A549 (cell line): ENCODE measurements at regions not wholly inside any gene's neighbourhood (a gene's known extent, or its start where the extent isn't known, plus 50 kb on each side); places are given as distances from the start of the nearest gene placed in this dataset.

Experiments used
- ATAC-seq, 2 experiments: fragments of 200-7000 bp in 1 of 2; fragments of >200 bp in 1 of 2; cut with Nextera tagmentation in 1 of 2; cut with Tn5 transposase in 1 of 2; 3 replicates each; pipeline versions ENCODE4 v1.8.0 to v1.9.1; 2018 to 2020; ENCODE audit warnings: mild to moderate bottlenecking in 1 of 2, moderate library complexity in 1 of 2
- CTCF ChIA-PET: fragments of 300-600 bp; sonication (Branson Sonifier 250); formaldehyde crosslinking; extraction: SDS; loops from one replicate; lab custom pipeline; 2021; ENCODE audit warnings: antibody characterized with exemption, inconsistent platforms; lab: Yijun Ruan, JAX
- POLR2A ChIA-PET: fragments of 350-600 bp; formaldehyde crosslinking; extraction: SDS; loops from one replicate; lab custom pipeline; 2021; ENCODE audit warnings: antibody characterized with exemption, inconsistent platforms; lab: Yijun Ruan, JAX
- DNase-seq, 2 experiments: peaks; one replicate each; pipeline versions ENCODE4 v3.0.0 to v3.0.0-alpha.2; 2011 to 2016; ENCODE audit warnings: low read depth in 1 of 2, low spot score in 1 of 2
- FAIRE-seq: peaks from 2 replicates; lab custom pipeline; 2011; peaks lifted over from hg19 to GRCh38; lab: Jason Lieb, UNC
- H3K27ac ChIP-seq, 2 experiments: fragments of >200 bp; sonication (Bioruptor Twin); formaldehyde crosslinking; 3 replicates each; pipeline ENCODE4 v1.5.1; 2016 to 2017
- H3K4me1 ChIP-seq: fragments of >200 bp; sonication (Bioruptor Twin); formaldehyde crosslinking; 3 replicates; pipeline ENCODE4 v1.6.1; 2016
- H3K4me2 ChIP-seq: fragments of >200 bp; sonication (Bioruptor Twin); formaldehyde crosslinking; 3 replicates; pipeline ENCODE4 v1.6.1; 2016
- H3K4me3 ChIP-seq: fragments of >200 bp; sonication (Bioruptor Twin); formaldehyde crosslinking; 3 replicates; pipeline ENCODE4 v1.5.1; 2016
- H3K9me3 ChIP-seq: fragments of >200 bp; sonication (Bioruptor Twin); formaldehyde crosslinking; 3 replicates; pipeline ENCODE4 v1.6.1; 2016
- ATOH8 ChIP-seq: fragments of 250-450 bp; sonication (Bioruptor Pico); IDR thresholded peaks from 2 replicates; pipeline ENCODE4 v1.5.0; 2020; ENCODE audit warnings: low read depth, mild to moderate bottlenecking, moderate library complexity
- CHD4 ChIP-seq: fragments of 200-600 bp; sonication (generic); IDR thresholded peaks from 2 replicates; pipeline ENCODE4 v1.6.1; 2016; ENCODE audit warnings: antibody characterized with exemption, mild to moderate bottlenecking, borderline replicate concordance
- E2F6 ChIP-seq: IDR thresholded peaks from 2 replicates; pipeline ENCODE4 v1.6.1; 2012; ENCODE audit warnings: low read depth, borderline replicate concordance
- EP300 ChIP-seq, 2 experiments: fragments of >200 bp; sonication (Bioruptor Twin); formaldehyde crosslinking; IDR thresholded peaks; 2 replicates in 1 of 2; 3 replicates in 1 of 2; pipeline ENCODE4 v1.6.1; 2016 to 2017
- FOSL2 ChIP-seq, 2 experiments: fragments of 450-650 bp in 1 of 2; fragments of >200 bp in 1 of 2; sonication (Bioruptor Twin) in 1 of 2; formaldehyde crosslinking; IDR thresholded peaks; 2 replicates each; pipeline versions ENCODE4 v1.5.0 to v1.6.1; 2016 to 2020; ENCODE audit warnings: mild to moderate bottlenecking in 1 of 2, moderate library complexity in 1 of 2
- GATA3 ChIP-seq: IDR thresholded peaks from 2 replicates; pipeline ENCODE4 v1.6.1; 2012; ENCODE audit warnings: borderline replicate concordance
- HEYL ChIP-seq: fragments of 250-450 bp; sonication (Bioruptor Pico); IDR thresholded peaks from 2 replicates; pipeline ENCODE4 v1.8.0; 2021; ENCODE audit warnings: mild to moderate bottlenecking, moderate library complexity
- HOXB5 ChIP-seq: fragments of 250-450 bp; sonication (Bioruptor Pico); IDR thresholded peaks from 2 replicates; pipeline ENCODE4 v1.5.0; 2020; ENCODE audit warnings: mild to moderate bottlenecking, moderate library complexity
- JUN ChIP-seq, 2 experiments: fragments of >200 bp; sonication (Bioruptor Twin); formaldehyde crosslinking; IDR thresholded peaks; 2 replicates in 1 of 2; 3 replicates in 1 of 2; pipeline ENCODE4 v1.6.1; 2016 to 2017
- JUNB ChIP-seq: fragments of >200 bp; sonication (Bioruptor Twin); formaldehyde crosslinking; IDR thresholded peaks from 2 replicates; pipeline ENCODE4 v1.6.1; 2016
- KDM1A ChIP-seq: fragments of 200-600 bp; sonication (generic); IDR thresholded peaks from 2 replicates; pipeline ENCODE4 v1.6.1; 2016; ENCODE audit warnings: low read depth, mild to moderate bottlenecking
- KDM5A ChIP-seq: fragments of 200-600 bp; sonication (generic); IDR thresholded peaks from 2 replicates; pipeline ENCODE4 v1.6.1; 2016; ENCODE audit warnings: antibody characterized with exemption, mild to moderate bottlenecking
- MAZ ChIP-seq: fragments of 150-350 bp; IDR thresholded peaks from 2 replicates; pipeline ENCODE4 v1.6.1; 2014; ENCODE audit warnings: antibody characterized with exemption, low read depth, low read length, borderline replicate concordance
- PBX3 ChIP-seq: IDR thresholded peaks from 2 replicates; pipeline ENCODE4 v1.6.1; 2012
- PHF8 ChIP-seq: fragments of 200-600 bp; sonication (generic); IDR thresholded peaks from 2 replicates; pipeline ENCODE4 v1.6.1; 2016; ENCODE audit warnings: low read depth, mild to moderate bottlenecking, antibody characterized with exemption, moderate library complexity, borderline replicate concordance
- POLR2A ChIP-seq: IDR thresholded peaks from 2 replicates; pipeline ENCODE4 v1.6.1; 2012; ENCODE audit warnings: mild to moderate bottlenecking, low read length
- RCOR1 ChIP-seq: fragments of 150-350 bp; IDR thresholded peaks from 2 replicates; pipeline ENCODE4 v1.6.1; 2014; ENCODE audit warnings: antibody characterized with exemption, low read length, low read depth
- RFX5 ChIP-seq: fragments of 450-650 bp; IDR thresholded peaks from 2 replicates; pipeline ENCODE4 v1.7.1; 2014; ENCODE audit warnings: antibody characterized with exemption, mild to moderate bottlenecking, moderate library complexity
- SREBF2 ChIP-seq: fragments of 450-650 bp; IDR thresholded peaks from 2 replicates; pipeline ENCODE4 v1.6.1; 2014; ENCODE audit warnings: mild to moderate bottlenecking, moderate library complexity
- ZC3H11A ChIP-seq: fragments of 450-650 bp; IDR thresholded peaks from 2 replicates; pipeline ENCODE4 v1.6.1; 2014; ENCODE audit warnings: antibody characterized with exemption, mild to moderate bottlenecking
- ZFP36 ChIP-seq: fragments of 450-650 bp; IDR thresholded peaks from 2 replicates; pipeline ENCODE4 v1.6.1; 2014; ENCODE audit warnings: borderline replicate concordance; ENCODE audit not compliant: partially characterized antibody
- ZNF302 ChIP-seq: fragments of 250-450 bp; sonication (Bioruptor Pico); IDR thresholded peaks from 2 replicates; pipeline ENCODE4 v1.9.0; 2021; ENCODE audit warnings: inconsistent platforms, mild to moderate bottlenecking, moderate library complexity
- ZSCAN20 ChIP-seq: fragments of 250-450 bp; sonication (Bioruptor Pico); IDR thresholded peaks from 2 replicates; pipeline ENCODE4 v1.8.0; 2022; ENCODE audit warnings: mild to moderate bottlenecking, moderate library complexity
- WGBS: methylation state at CpG from one replicate; pipeline ENCODE4 v1.1.6; 2017; ENCODE audit errors: missing lambda C conversion rate; 5-methylcytosine and 5-hydroxymethylcytosine counted together
- TF ChIP-seq, protein P1 (sequence below): fragments of 250-450 bp; sonication (Bioruptor Pico); IDR thresholded peaks from 2 replicates; pipeline ENCODE4 v1.5.0; 2021; ENCODE audit warnings: mild to moderate bottlenecking, moderate library complexity, borderline replicate concordance
- TF ChIP-seq, protein P2 (sequence below): fragments of 200-600 bp; sonication (generic); IDR thresholded peaks from 2 replicates; pipeline ENCODE4 v1.6.1; 2016; ENCODE audit warnings: antibody characterized with exemption, mild to moderate bottlenecking, moderate library complexity
- TF ChIP-seq, protein P3 (sequence below): fragments of 450-650 bp; IDR thresholded peaks from 2 replicates; pipeline ENCODE4 v1.6.1; 2014; ENCODE audit warnings: antibody characterized with exemption
- TF ChIP-seq, protein P4 (sequence below): fragments of >200 bp; sonication (Bioruptor Twin); formaldehyde crosslinking; IDR thresholded peaks from 2 replicates; pipeline ENCODE4 v1.6.1; 2016

- DNase-seq (no peak), FAIRE-seq (no peak), ATAC-seq (no peak)
- Histone ChIP-seq H3K4me2 (no peak overlapping the region), H3K4me3 (no peak overlapping the region), H3K9me3 (no peaks in the 10 kb centered on the region), H3K27ac (no peak overlapping the region), H3K4me1 (no peaks in the 10 kb centered on the region)
- ChIA-PET CTCF (no interaction called here), POLR2A (no interaction called here)
- WGBS = 82% methylated on average over 1 of the region's 1 CpG
- TF ChIP-seq MAZ = no peak
- TF ChIP-seq JUNB = no peak
- no peak for TF ChIP-seq POLR2A
- TF ChIP-seq SREBF2 = no peak
- no peak for TF ChIP-seq HEYL
- no peak for TF ChIP-seq FOSL2 (IDR thresholded peaks at IDR 0.05)
- no peak for TF ChIP-seq FOSL2 (CRISPR knock-in tag; IDR thresholded peaks at IDR 0.05)
- no peak for TF ChIP-seq ZSCAN20 (CRISPR knock-in tag)
- no peak for TF ChIP-seq JUN (IDR thresholded peaks at IDR 0.05)
- no peak for TF ChIP-seq RCOR1
- no peak for TF ChIP-seq ZFP36
- no peak for TF ChIP-seq GATA3
- TF ChIP-seq RFX5 = no peak
- no peak for TF ChIP-seq ZC3H11A
- TF ChIP-seq, protein P1, sequence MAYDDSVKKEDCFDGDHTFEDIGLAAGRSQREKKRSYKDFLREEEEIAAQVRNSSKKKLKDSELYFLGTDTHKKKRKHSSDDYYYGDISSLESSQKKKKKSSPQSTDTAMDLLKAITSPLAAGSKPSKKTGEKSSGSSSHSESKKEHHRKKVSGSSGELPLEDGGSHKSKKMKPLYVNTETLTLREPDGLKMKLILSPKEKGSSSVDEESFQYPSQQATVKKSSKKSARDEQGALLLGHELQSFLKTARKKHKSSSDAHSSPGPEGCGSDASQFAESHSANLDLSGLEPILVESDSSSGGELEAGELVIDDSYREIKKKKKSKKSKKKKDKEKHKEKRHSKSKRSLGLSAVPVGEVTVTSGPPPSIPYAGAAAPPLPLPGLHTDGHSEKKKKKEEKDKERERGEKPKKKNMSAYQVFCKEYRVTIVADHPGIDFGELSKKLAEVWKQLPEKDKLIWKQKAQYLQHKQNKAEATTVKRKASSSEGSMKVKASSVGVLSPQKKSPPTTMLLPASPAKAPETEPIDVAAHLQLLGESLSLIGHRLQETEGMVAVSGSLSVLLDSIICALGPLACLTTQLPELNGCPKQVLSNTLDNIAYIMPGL (CRISPR knock-in tag) = no peak
- TF ChIP-seq KDM5A = no peak
- TF ChIP-seq EP300 (IDR thresholded peaks at IDR 0.05) = no peak
- TF ChIP-seq ATOH8 (CRISPR knock-in tag) = no peak
- no peak for TF ChIP-seq PBX3
- TF ChIP-seq KDM1A = no peak
- no peak for TF ChIP-seq ZNF302 (CRISPR knock-in tag)
These were observed 519.1 kb downstream of the MDFIC start for GRCh38 chr7:115441033-115441432.

DNA sequence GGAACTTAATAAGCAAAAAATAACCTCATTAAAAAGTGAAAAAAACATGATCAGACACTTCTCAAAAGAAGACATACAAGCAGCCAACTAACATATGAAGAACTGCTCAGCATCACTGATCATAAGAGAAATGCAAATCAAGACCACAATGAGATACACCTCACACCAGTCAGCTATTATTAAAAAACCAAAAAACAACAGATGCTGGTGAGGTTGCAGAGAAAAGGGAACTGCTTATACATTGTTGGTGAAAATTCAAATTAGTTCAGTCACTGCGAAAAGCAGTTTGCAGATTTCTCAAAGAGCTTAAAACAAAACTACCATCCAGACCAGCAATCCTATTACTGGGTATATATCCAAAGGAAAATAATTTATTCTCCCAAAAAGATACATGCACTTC lies 513.3 kb downstream of the MDFIC start:
- ATAC-seq (no peak), DNase-seq (no peak), FAIRE-seq (no peak)
- 54% methylated on average over 1 of the region's 1 CpG for WGBS
- H3K4me3 ChIP-seq = no peak overlapping the region
- CTCF ChIA-PET = no interaction called here
- no peak overlapping the region for H3K27ac ChIP-seq
- H3K4me1 ChIP-seq = no peaks in the 10 kb centered on the region
- no peak for TF ChIP-seq E2F6
- no peak for TF ChIP-seq CHD4
- TF ChIP-seq, protein P2, sequence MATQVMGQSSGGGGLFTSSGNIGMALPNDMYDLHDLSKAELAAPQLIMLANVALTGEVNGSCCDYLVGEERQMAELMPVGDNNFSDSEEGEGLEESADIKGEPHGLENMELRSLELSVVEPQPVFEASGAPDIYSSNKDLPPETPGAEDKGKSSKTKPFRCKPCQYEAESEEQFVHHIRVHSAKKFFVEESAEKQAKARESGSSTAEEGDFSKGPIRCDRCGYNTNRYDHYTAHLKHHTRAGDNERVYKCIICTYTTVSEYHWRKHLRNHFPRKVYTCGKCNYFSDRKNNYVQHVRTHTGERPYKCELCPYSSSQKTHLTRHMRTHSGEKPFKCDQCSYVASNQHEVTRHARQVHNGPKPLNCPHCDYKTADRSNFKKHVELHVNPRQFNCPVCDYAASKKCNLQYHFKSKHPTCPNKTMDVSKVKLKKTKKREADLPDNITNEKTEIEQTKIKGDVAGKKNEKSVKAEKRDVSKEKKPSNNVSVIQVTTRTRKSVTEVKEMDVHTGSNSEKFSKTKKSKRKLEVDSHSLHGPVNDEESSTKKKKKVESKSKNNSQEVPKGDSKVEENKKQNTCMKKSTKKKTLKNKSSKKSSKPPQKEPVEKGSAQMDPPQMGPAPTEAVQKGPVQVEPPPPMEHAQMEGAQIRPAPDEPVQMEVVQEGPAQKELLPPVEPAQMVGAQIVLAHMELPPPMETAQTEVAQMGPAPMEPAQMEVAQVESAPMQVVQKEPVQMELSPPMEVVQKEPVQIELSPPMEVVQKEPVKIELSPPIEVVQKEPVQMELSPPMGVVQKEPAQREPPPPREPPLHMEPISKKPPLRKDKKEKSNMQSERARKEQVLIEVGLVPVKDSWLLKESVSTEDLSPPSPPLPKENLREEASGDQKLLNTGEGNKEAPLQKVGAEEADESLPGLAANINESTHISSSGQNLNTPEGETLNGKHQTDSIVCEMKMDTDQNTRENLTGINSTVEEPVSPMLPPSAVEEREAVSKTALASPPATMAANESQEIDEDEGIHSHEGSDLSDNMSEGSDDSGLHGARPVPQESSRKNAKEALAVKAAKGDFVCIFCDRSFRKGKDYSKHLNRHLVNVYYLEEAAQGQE = no peak
- TF ChIP-seq, protein P3, sequence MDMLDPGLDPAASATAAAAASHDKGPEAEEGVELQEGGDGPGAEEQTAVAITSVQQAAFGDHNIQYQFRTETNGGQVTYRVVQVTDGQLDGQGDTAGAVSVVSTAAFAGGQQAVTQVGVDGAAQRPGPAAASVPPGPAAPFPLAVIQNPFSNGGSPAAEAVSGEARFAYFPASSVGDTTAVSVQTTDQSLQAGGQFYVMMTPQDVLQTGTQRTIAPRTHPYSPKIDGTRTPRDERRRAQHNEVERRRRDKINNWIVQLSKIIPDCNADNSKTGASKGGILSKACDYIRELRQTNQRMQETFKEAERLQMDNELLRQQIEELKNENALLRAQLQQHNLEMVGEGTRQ = no peak
- no peak for TF ChIP-seq ZFP36
- TF ChIP-seq PBX3 = no peak
- TF ChIP-seq ATOH8 (CRISPR knock-in tag) = no peak
- TF ChIP-seq, protein P4, sequence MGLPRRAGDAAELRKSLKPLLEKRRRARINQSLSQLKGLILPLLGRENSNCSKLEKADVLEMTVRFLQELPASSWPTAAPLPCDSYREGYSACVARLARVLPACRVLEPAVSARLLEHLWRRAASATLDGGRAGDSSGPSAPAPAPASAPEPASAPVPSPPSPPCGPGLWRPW = no peak
- no peak for TF ChIP-seq PHF8
- TF ChIP-seq HOXB5 (CRISPR knock-in tag) = no peak
- no peaks in the 10 kb centered on the region for H3K9me3 ChIP-seq
- POLR2A ChIA-PET = no interaction called here
- H3K4me2 ChIP-seq = no peak overlapping the region
